ENCODE measurements at regions not wholly inside any gene's neighbourhood (a gene's known extent, or its start where the extent isn't known, plus 50 kb on each side); places are given as distances from the start of the nearest gene placed in this dataset.
"Not testable (repeated sequence)": the region's sequence is repeated elsewhere in the genome, so short reads cannot be mapped to it uniquely, and the experiment has no call there.

GRCh38 chr14:105641951-105642350, 115.6 kb downstream of the TMEM121 start:
- not testable (repeated sequence) for TF ChIP-seq CTCF (IDR thresholded peaks at IDR 0.05); ZFX (IDR thresholded peaks at IDR 0.05; ENCODE audit: borderline replicate concordance)

All from 22Rv1 (cell line).